Stimulated activated CD8-positive, alpha-beta memory T cell treated with anti-CD3 and anti-CD28 coated beads, Interleukin-4, amount 100 ng/mL, for 4 hours (primary cell): ENCODE measurements at regions not wholly inside any gene's neighbourhood (a gene's known extent, or its start where the extent isn't known, plus 50 kb on each side); places are given as distances from the start of the nearest gene placed in this dataset.

Source experiments
- DNase-seq, 2 donors: peaks; one replicate each; pipeline ENCODE4 v3.0.0-alpha.2; 2020; ENCODE audit warnings: low read depth in 2 of 2, low spot score in 1 of 2

DNA sequence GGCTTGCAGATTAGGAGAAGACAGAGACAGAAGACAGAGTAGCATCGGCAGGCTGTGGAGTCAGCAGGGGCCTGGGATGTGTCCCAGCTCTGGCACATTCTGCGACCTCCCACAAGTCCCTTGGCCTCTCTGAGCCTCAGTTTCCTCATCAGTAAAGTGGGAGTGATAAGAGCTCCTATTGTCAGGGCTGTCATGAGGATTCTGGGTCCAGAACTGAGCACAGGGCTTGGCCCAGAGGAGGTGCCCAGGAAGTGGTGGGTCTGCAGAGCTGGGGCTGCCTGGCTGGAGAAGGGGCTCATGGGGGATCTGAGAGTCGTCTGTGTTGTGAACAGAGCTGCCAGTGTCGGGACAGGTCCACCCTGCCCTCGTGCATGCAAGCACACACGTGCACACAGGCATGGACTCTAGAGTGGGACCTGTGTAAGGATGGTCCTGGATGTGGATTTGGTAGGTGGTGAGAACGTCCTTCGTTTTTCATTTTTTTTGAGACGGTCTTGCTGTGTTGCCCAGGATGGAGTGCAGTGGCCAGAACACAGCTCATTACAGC, 262.9 kb downstream of the PTPRU start:
- no peak for DNase-seq

- no peak for DNase-seq
These were observed 262.1 kb downstream of the PTPRU start for GRCh38 chr1:29498126-29499103.

DNA sequence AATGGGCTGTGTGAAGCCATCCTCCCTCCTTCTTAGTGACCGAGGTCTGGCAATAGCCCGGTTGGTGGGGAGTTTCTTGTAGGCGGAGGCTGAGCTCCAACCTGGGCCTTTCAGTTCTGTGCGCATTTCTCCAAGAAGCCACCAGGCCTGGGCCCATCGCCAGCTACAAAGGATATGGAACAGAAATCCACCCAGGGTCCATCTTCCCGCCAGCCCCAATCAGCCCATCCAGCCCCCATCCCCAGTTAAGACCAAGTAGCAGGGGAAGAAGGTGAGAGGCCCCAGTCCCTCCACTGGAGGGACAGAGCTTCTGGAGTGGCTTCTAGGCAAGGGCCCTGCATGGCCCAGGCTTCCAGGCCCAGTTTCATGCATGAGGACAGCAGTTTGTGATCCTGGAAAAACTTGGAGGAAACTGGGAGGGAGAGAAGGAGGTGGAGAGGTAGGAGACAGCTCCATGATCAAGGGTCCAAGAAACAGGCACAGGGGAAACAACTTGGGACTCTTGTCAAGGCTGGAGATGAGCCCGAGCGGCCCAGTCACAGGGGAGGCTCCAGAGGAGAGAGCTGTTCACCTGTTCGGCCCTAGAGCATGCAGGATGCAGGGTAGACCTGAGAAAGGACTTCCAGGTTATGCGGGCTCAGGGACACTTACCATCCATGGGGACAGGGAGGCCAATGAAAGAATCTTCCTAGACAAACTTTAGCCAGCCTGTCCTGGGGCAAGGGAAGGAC, 261.2 kb downstream of the PTPRU start:
- DNase-seq: no peak

GRCh38 chr1:29496701-29497100, 260.4 kb downstream of the PTPRU start:
- DNase-seq: no peak

DNA sequence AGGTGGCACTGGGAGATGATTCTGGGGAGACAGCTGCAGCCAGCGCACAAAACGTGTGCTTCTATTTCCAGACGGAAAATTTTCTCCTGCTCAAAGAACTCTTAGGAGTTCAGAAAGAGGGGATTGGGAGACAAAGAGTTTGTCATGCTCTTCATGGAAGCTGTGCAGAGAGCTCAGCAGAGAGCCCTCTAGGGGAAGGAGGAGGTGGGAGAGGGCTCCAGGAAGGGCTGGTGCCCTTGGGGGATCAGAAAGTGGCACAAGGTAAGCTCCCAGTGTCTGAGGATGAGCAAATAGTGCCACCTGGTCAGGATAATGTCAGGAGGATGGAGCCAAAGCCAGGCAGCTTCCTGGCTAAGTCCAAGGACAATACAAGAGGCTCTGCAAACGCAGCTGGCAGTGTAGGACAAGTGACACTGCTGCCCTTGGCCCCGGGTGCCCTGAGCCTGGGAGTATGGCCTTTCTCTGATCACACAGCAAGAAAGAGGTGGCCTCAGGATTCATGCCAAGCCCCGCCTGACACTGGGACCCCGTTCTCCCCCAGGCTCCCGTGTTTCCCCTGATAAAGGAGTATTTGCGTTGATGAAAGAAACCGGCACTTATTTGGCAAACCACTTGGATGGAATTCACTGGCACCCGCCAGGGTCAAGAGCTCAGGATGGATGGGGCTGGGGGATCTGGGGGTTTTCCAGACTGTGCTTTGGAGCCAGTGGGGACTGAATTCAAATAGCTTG, 254.0 kb downstream of the PTPRU start:
- no peak for DNase-seq

- DNase-seq: no peak
These were observed 253.1 kb downstream of the PTPRU start for GRCh38 chr1:29489471-29489870.

GRCh38 chr1:29488794-29489311, 252.5 kb downstream of the PTPRU start:
- no peak for DNase-seq

DNA sequence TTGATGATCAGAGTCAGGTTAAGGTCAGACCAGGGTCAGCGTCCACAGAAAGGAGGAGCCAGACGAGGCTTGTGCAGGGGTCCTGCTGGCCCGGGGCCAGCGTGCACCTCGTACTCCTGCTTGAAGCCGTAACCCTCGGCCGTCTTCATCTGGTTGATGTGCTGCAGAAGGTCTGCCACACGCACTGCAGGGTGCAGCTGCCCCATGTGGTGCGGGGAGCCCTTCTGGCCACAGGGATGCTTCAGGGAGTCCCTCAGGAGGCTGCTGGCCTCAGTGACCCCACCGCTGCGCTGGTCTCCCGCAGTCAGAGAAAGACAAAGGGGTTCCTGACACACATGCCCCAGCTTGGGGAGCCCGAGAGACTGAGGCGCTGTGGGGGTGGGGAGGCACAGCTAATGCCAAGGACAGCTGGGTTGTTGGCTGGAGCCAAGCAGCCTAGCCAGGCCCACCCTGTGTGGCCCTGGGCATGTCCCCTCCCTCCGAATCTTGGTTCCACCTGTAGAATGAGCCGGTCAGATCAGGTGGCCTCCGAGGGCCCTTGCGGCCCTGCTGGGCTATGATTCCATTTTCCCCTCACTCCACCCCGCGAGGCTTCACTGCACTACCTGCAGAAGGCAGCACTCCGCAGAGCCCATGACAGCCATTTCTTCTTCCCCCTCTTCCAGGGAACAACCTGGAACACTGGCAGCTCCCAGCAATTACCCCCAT, 251.9 kb downstream of the PTPRU start:
- no peak for DNase-seq

- no peak for DNase-seq
These were observed 251.0 kb downstream of the PTPRU start for GRCh38 chr1:29487291-29487690.

- DNase-seq: no peak
These were observed 249.0 kb downstream of the PTPRU start for GRCh38 chr1:29485096-29485925.

DNA sequence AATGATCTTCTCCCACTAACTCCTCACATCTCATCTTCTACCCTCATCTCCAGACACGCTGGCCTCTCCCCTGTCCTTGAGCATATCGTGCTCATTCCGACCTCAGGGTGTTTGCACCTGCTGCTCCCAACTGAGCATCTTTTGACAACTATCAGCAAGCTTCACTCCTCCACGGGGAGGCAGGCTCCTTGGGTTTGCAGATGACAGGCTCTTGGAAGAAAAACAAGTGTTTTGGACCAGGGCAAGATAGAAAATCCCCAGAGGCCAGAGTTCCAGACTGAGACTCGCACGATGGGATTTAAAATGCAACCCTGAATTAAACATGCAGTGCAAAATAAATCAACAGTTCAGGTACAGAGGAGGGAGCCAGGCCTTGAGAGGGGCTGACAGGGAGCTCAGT, 246.7 kb downstream of the PTPRU start:
- DNase-seq: no peak

DNA sequence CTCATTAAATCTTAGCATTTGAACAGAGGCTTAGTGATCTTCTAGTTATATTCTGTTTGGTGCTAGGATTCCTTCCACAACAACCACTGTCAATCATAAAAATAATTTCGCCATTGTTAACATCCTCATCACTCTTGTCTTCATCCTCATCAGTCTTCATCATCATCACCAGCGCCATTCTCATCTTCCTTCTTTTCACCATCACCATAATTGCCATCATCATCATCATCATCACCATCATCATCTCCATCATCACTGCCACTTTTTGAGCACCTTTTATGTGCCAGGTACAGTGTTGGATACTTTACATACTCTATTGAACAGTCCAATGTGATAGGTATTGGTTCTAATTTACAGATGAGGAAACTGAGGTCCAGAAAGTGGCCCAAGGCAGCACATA, 245.7 kb downstream of the PTPRU start:
- no peak for DNase-seq

DNA sequence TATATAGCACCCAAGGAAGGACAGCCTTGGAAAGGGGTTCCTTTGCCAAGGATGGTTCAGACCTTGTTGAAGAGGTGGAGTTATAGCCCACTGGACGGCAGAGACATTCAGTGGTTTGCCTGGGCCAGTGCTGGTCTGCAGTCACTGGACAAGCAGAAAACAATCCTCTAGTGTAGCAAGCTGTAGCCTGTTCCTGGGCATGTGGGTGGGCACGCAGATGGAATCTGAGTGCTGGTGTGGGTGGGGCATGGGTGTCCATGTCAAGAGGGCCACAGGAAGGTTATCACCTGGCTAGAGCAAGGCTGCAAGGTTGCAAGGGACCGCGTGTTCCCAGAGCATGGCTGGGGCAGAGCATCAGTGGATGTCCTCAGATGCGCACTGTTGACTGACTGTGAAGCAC, 244.7 kb downstream of the PTPRU start:
- DNase-seq: no peak

GRCh38 chr1:29478879-29479278, 242.6 kb downstream of the PTPRU start:
- DNase-seq: no peak

- DNase-seq: no peak
These were observed 241.9 kb downstream of the PTPRU start for GRCh38 chr1:29478151-29478791.

DNA sequence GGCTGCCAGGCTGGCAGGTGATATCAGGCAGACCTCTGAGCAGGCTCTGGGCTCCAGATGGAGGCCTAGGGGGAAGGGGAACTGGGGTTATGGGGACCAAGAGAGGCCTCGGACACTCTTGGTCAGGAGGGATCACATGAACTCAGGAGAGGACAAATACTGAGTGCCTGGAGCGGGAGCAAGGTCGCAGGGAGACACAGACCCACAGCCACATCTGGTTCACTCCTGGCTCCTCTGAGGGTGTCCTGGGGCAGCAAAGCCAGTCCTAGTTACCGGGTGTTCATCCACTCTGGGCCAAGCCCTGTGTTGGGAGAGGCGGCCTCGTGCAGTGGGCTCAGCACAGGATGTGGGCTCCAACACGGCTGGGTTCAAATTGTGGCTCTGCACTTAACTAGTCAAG, 239.0 kb downstream of the PTPRU start:
- no peak for DNase-seq

DNA sequence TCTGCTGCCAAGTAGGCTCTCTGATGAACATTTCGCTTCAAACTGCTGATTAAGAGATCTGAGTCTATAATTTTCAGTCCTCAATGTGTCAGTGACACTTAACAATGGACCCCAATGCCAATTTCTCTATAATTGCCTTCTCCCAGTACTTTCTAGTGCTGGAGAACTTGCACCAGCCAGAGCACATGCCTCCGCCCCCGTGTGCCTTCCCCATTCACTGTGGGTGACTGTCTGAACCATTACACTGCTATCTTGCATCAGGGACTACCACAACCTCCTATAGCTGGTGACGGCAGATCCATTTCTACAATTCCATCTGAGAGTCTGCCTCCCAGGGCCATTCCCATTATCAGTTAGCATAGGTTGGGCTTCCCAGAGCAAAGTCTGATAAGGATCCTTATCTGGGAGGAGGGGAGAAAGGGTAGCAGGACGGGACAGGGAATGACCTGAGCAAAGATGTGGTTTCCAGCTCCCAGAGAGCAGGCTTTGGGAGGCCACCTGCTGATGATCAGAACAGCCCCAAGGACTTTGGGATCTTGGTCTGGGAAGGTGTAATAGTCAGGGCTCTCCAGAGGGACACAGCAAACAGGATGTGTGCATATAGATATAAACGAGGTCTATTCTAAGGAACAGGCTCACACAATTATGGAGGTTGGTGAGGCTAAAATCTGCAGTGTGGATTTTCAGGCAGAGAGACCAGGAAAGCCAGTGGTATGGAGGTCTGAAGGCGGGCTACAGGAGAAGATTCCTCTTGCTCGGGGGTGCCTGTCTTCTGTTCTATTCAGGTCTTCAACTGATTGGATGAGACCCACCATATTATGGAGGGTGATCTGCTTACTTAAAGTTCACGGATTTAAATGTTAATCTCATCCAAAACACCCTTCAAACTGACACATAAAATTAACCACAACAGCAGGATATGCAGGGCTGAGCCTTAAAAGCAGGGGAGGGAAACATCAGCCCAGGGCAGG, 238.2 kb downstream of the PTPRU start:
- DNase-seq: no peak
